ENCODE measurements at regions not wholly inside any gene's neighbourhood (a gene's known extent, or its start where the extent isn't known, plus 50 kb on each side); places are given as distances from the start of the nearest gene placed in this dataset.

DNA sequence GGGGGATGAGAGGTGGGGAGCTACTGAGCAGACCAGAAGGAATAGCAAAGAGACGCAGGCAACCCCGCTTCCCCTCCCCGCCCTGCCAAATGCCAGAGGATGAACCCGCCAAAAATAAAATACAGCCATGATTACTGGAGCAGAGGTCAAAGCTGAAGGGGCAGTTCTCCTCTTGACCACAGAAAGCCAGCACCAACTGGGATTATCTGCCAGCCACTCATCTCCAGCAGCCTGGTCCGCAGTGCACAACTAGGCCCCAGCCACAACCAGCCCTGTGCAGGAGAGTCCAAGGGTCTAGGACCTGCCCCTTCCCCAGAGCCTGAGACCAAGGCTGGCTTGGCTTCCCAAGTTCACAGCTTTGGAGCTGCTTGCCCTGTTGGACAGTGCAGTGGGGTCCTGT lies 67.4 kb upstream of the BCOR start:
- CTCF ChIA-PET = no interaction called here
- Histone ChIP-seq H3K27me3 (ENCODE audit: control insufficient read depth, insufficient read depth, low read length) (no peaks in the 10 kb centered on the region), H3K36me3 (ENCODE audit: control insufficient read depth, insufficient read depth, low read length) (no peaks in the 10 kb centered on the region), H3K4me3 (ENCODE audit: low read depth, low read length) (no peak overlapping the region)
- POLR2A ChIA-PET = no interaction called here
- no peak for DNase-seq (ENCODE audit: low read depth)
- TF ChIP-seq, protein P1, sequence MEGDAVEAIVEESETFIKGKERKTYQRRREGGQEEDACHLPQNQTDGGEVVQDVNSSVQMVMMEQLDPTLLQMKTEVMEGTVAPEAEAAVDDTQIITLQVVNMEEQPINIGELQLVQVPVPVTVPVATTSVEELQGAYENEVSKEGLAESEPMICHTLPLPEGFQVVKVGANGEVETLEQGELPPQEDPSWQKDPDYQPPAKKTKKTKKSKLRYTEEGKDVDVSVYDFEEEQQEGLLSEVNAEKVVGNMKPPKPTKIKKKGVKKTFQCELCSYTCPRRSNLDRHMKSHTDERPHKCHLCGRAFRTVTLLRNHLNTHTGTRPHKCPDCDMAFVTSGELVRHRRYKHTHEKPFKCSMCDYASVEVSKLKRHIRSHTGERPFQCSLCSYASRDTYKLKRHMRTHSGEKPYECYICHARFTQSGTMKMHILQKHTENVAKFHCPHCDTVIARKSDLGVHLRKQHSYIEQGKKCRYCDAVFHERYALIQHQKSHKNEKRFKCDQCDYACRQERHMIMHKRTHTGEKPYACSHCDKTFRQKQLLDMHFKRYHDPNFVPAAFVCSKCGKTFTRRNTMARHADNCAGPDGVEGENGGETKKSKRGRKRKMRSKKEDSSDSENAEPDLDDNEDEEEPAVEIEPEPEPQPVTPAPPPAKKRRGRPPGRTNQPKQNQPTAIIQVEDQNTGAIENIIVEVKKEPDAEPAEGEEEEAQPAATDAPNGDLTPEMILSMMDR (IDR thresholded peaks at IDR 0.05; ENCODE audit: insufficient read depth, low read depth, low read length) = no peak

DNA sequence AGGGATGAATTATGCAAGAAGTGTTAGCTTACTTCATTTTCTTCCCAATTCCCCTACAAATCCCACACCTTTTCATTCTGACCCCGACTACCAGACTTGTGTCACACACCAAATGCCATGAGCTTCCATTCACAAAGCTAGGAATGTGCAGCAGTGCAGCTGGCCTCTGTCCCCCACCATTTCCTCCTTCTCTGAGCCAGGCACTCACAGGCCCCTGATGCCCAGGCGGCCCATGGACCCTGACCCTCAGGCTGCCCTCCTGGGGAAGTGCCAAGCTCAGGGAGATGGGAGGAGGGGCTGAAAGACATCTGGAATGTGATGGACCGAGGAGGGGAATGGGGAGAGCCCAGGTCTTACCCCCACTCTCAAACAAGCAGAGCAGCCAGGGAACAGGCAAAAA lies 67.0 kb upstream of the BCOR start:
- Histone ChIP-seq H3K36me3 (ENCODE audit: control insufficient read depth, insufficient read depth, low read length) (no peaks in the 10 kb centered on the region), H3K4me3 (ENCODE audit: low read depth, low read length) (no peak overlapping the region), H3K27me3 (ENCODE audit: control insufficient read depth, insufficient read depth, low read length) (no peaks in the 10 kb centered on the region)
- no peak for DNase-seq (ENCODE audit: low read depth)
- ChIA-PET POLR2A (no interaction called here), CTCF (no interaction called here)
- TF ChIP-seq, protein P1 (IDR thresholded peaks at IDR 0.05; ENCODE audit: insufficient read depth, low read depth, low read length) = no peak

DNA sequence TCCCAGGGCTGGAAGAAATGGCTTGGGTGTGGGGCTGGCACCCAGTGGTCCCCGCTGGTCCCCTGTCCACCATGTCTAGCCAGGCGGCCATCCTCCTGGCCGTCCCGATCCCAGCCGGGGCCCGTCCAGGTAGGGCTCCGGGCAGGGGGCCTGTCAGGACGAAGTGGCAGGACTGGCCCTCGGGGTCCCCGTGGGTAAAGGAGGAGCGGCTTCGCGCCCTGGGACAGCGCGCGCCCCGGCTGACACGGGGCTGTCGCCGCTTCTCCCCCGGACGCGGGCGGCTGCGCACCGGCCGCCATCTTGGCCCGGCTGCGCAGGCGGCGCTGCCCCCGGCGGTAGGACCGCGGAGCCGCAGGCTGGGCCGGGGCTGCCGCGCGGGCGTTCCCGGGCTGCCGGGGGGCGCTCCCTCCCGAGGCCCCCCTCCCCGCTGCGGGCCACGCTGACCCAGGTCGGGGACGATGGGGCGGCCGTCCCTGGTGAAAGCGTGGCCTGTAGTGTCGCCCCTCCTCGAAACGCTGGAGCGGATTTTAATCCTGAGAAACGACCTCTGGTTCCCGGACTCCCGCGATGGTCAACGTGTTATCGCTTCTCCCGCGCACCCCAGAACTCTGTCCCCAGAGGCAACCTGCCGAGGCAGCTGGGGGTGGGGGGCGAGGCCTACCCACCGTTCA lies 60.4 kb upstream of the BCOR start:
- CTCF ChIA-PET = no interaction called here
- POLR2A ChIA-PET = no interaction called here
- Histone ChIP-seq H3K4me3 (ENCODE audit: low read depth, low read length) (peak overlapping the region; percentile 40), H3K27me3 (ENCODE audit: control insufficient read depth, insufficient read depth, low read length) (no peaks in the 10 kb centered on the region), H3K36me3 (ENCODE audit: control insufficient read depth, insufficient read depth, low read length) (no peaks in the 10 kb centered on the region)
- no peak for DNase-seq (ENCODE audit: low read depth)
- TF ChIP-seq, protein P1 (IDR thresholded peaks at IDR 0.05; ENCODE audit: insufficient read depth, low read depth, low read length) = no peak

DNA sequence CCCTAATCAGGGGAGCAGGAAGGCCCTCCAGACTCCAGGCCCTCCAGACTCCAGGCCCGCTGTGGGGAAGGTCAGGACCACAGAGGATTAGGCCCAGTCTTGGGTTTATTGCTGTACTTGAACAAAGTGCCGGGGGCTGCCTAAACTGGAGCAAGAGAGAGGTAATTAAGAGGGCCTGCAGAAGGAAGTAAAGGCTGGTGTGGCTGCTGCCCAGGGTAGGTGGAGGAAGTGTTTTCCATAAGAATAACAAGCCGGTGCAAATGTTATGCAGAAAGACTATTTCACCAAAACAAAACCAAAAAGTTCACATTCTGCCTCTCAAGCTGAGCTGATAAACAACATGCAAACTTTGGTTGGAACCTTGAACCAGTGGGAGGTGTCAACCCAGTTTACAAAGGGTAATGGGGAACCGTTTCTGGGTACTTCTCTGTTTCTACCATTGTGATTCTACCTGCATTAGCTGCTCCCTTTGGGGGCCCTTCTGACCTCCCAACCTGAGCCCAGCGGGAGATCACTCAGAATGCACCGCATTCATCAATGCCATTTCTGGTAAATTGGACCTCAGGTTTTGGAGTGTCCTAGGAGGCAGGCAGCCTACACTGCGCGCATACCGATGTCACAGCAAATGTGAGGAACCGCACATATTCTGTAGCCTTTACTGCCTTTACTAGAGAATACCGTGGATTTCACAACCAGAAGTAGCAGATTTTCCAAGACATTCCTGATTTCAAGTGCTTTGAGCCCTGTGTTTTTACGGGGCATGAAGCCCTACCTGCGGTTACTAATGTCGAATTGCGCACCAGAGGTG lies 59.7 kb upstream of the BCOR start:
- POLR2A ChIA-PET = no interaction called here
- TF ChIP-seq, protein P1 (IDR thresholded peaks at IDR 0.05; ENCODE audit: insufficient read depth, low read depth, low read length) = no peak

DNA sequence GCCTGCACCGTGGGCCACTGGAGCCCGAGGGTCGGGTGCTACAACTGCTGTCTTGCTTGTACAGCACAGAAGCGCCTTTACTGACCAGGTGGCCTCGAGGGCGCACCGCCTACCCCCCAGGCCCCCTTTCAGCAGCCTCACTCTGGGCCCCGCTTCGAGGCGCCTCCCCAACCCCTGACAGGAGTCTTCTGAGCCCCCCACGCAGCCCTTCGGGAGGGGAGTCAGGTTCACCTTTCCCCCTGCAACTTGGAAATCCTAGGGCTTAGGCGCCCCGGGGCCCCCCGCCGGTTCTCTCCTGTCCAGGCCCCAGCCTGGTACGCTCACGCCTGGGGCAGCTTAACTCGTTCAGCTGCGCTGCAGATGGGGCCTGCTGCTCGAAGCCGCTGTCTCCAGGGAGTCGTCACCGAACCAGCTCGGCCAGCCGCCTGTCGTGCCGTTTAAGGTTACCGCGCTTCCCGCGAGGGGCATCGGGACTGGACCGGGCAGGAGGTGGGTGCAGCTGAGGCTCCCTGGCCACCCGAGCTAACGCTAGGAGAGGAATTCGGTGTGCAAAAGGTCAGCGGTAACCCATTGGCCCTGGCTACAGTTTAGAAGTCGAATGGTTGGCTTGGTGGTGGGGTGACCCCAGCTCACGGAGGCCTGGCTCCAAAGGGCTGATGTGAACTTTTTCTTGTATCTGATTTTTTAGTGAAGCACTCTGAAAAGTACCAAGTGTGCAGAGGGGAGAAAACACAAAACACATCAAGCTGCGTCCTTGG lies 58.9 kb upstream of the BCOR start:
- ChIA-PET POLR2A (no interaction called here), CTCF (interaction anchor here (1.3 kb wide), 1 partner anchor 14 kb away, joined by 4 read pairs; no protein-coding TSS in a partner anchor)
- TF ChIP-seq, protein P1 (IDR thresholded peaks at IDR 0.05; ENCODE audit: insufficient read depth, low read depth, low read length) = no peak
- DNase-seq (ENCODE audit: low read depth) = no peak
- Histone ChIP-seq H3K4me3 (ENCODE audit: low read depth, low read length) (no peak overlapping the region), H3K36me3 (ENCODE audit: control insufficient read depth, insufficient read depth, low read length) (no peaks in the 10 kb centered on the region), H3K27me3 (ENCODE audit: control insufficient read depth, insufficient read depth, low read length) (no peaks in the 10 kb centered on the region)

More for the DNA sequence above, 59.7 kb upstream of the BCOR start:
- CTCF ChIA-PET = interaction anchor here (1.3 kb wide), 1 partner anchor 14 kb away, joined by 4 read pairs; no protein-coding TSS in a partner anchor
- DNase-seq (ENCODE audit: low read depth) = no peak
- Histone ChIP-seq H3K36me3 (ENCODE audit: control insufficient read depth, insufficient read depth, low read length) (no peaks in the 10 kb centered on the region), H3K4me3 (ENCODE audit: low read depth, low read length) (no peak overlapping the region), H3K27me3 (ENCODE audit: control insufficient read depth, insufficient read depth, low read length) (no peaks in the 10 kb centered on the region)

Data from BJ (cell line).